HG03520 (cell line): ENCODE measurements at regions not wholly inside any gene's neighbourhood (a gene's known extent, or its start where the extent isn't known, plus 50 kb on each side); places are given as distances from the start of the nearest gene placed in this dataset.

ENCODE experiments used
- ATAC-seq: cut with Tn5 transposase; IDR thresholded peaks from one replicate; pipeline ENCODE4 v1.9.1; 2021; ENCODE audit warnings: mild to moderate bottlenecking, moderate library complexity; ENCODE audit not compliant: unreplicated experiment

GRCh38 chr2:136225950-136226835 lies 108.2 kb upstream of the CXCR4 start:
- ATAC-seq, result peak; percentile 65

GRCh38 chr2:136223274-136223673 lies 105.3 kb upstream of the CXCR4 start:
- ATAC-seq, result no peak

- no peak for ATAC-seq
Measured at GRCh38 chr2:136222862-136223261, 104.9 kb upstream of the CXCR4 start.

GRCh38 chr2:136221026-136221425 lies 103.1 kb upstream of the CXCR4 start:
- no peak for ATAC-seq

GRCh38 chr2:136219963-136220362 lies 102.0 kb upstream of the CXCR4 start:
- no peak for ATAC-seq

- no peak for ATAC-seq
Measured at GRCh38 chr2:136219341-136219740, 101.4 kb upstream of the CXCR4 start.

- ATAC-seq, result peak; percentile 52
Measured at GRCh38 chr2:136217996-136218395, 100.0 kb upstream of the CXCR4 start.

- ATAC-seq, result no peak
Measured at GRCh38 chr2:136215908-136216472, 98.0 kb upstream of the CXCR4 start.

- no peak for ATAC-seq
Measured at GRCh38 chr2:136215449-136215848, 97.5 kb upstream of the CXCR4 start.

GRCh38 chr2:136214307-136215200 lies 96.6 kb upstream of the CXCR4 start:
- no peak for ATAC-seq

GRCh38 chr2:136213836-136214235 lies 95.9 kb upstream of the CXCR4 start:
- no peak for ATAC-seq

- ATAC-seq, result peak; percentile 72
Measured at GRCh38 chr2:136212426-136213378, 94.8 kb upstream of the CXCR4 start.

- ATAC-seq, result no peak
Measured at GRCh38 chr2:136211701-136212100, 93.8 kb upstream of the CXCR4 start.

GRCh38 chr2:136210822-136211221 lies 92.9 kb upstream of the CXCR4 start:
- no peak for ATAC-seq

- no peak for ATAC-seq
Measured at GRCh38 chr2:136210455-136210805, 92.5 kb upstream of the CXCR4 start.

GRCh38 chr2:136209561-136210454 lies 91.9 kb upstream of the CXCR4 start:
- ATAC-seq, result no peak

- no peak for ATAC-seq
Measured at GRCh38 chr2:136208682-136209420, 90.9 kb upstream of the CXCR4 start.

- ATAC-seq, result peak; percentile 4
Measured at GRCh38 chr2:136207665-136208064, 89.7 kb upstream of the CXCR4 start.
